ENCODE measurements at regions not wholly inside any gene's neighbourhood (a gene's known extent, or its start where the extent isn't known, plus 50 kb on each side); places are given as distances from the start of the nearest gene placed in this dataset.
"Not testable (repeated sequence)": the region's sequence is repeated elsewhere in the genome, so short reads cannot be mapped to it uniquely, and the experiment has no call there.

DNA sequence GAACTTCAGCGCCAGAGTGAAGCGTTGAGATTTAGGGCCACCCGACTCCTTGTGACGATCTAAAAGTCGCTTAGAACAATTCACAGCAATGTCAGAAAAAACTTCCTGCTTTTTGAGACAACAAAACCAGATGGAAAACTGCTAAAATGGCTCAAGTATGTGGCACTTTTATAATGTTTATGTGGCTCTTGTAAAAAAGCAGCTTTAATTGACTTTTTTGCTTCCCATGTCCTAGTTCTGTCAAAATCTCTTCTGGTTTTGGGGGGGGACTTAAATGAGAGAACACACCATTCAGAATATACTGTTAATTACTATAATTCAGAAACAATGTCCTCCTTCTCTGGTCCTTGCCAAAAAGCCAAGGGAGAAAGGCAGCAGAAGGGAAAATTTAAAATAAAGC is 154.7 kb upstream of the LSM14A start:
- DNase-seq (ENCODE audit: low read depth in 4 of 4, low spot score in 2 of 4): no peak

GRCh38 chr19:34018546-34018945 is 153.8 kb upstream of the LSM14A start:
- no peak for DNase-seq (ENCODE audit: low read depth in 4 of 4, low spot score in 2 of 4)

GRCh38 chr19:34023381-34023780 is 148.9 kb upstream of the LSM14A start:
- DNase-seq (ENCODE audit: low read depth in 4 of 4, low spot score in 2 of 4): no peak

DNA sequence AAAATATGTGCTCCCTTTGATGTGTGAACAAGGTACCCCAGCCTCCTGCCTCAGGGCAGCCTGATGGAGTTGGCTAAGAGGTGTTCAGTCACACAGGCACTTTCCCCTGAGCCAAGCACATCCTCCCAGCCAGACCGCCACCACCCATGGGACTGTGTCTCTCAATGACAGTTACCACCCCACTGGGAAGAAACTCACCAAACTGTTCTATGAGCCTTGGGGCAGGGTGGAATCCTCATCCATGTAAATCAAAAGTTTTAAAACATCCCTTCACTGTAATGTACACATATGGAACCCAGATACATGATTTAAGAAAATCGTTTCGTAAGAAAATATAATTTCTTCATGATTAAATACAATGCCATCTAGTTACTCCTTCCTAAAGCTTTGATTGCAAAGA is 138.4 kb upstream of the LSM14A start:
- no peak for DNase-seq (ENCODE audit: low read depth in 4 of 4, low spot score in 2 of 4)

DNA sequence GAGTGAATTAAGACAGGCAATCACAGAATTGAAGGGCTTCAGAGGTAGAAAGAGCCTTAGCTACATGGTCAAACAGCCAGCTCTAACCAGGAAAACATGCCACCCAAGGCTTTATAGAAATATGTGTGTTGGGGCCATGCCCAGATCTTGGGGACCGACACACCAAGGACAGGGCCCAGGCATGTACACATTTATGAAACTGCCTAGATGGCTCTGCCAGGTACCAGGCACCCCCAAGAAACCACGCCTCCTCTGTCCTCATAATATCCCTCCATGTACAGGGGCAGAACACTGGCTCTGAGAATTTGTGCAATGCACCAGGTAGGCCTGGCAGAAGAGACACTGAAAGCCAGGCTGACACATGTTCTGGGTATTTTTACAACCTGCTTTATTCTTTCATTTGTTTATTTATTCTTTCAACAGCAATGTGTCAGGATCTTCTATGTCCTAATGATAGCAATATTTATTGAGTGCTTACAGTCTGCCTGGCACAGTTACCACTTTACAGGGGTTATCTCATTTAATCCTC is 137.9 kb upstream of the LSM14A start:
- no peak for DNase-seq (ENCODE audit: low read depth in 4 of 4, low spot score in 2 of 4)

- peak in 1 of 4 donors; percentile 20 for DNase-seq (ENCODE audit: low read depth in 4 of 4, low spot score in 2 of 4)
Observed at GRCh38 chr19:34041925-34042521, 130.3 kb upstream of the LSM14A start.

DNA sequence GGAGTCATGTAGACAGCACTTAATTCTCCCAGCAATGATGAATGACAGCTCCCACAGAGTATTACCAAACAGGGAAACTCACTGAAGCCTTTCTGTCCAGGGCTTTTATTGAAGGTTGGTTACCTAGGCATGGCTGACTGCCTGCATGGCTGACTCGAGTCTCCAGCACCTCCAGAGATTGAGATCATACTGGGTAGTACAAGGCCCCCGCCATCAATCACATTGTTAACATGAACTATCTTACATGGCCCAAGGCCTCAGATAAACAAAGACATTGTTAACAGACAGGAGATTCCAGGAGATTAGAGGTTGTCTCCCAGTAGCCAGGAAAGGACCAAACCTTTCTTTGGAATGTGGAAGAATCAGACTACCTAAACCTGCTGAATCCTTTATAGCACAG is 128.3 kb upstream of the LSM14A start:
- DNase-seq (ENCODE audit: low read depth in 4 of 4, low spot score in 2 of 4): no peak

- no peak for DNase-seq (ENCODE audit: low read depth in 4 of 4, low spot score in 2 of 4)
Observed at GRCh38 chr19:34049944-34050343, 122.4 kb upstream of the LSM14A start.

GRCh38 chr19:34050430-34050829 is 121.9 kb upstream of the LSM14A start:
- DNase-seq (ENCODE audit: low read depth in 4 of 4, low spot score in 2 of 4): not testable (repeated sequence)

GRCh38 chr19:34051255-34051654 is 121.0 kb upstream of the LSM14A start:
- no peak for DNase-seq (ENCODE audit: low read depth in 4 of 4, low spot score in 2 of 4)

DNA sequence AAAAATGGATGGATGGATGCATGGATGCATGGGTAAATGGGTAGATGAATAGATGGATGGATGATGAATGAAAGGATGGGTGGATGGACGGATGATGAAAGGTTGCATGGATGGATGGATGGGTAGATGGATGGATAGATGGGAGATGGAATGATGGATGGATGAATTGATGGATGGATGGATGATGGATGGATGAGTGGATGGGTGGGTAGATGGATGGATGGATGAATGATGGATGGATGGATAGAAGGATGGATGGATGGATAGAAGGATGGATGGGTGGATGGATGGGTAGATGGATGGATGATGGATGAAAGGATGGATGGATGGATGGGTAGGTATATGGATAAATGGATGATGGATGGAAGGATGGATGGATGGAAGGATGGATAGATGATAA is 115.1 kb upstream of the LSM14A start:
- no peak for DNase-seq (ENCODE audit: low read depth in 4 of 4, low spot score in 2 of 4)

- no peak for DNase-seq (ENCODE audit: low read depth in 4 of 4, low spot score in 2 of 4)
Observed at GRCh38 chr19:34066007-34066643, 106.2 kb upstream of the LSM14A start.

GRCh38 chr19:34067861-34068271 is 104.4 kb upstream of the LSM14A start:
- DNase-seq (ENCODE audit: low read depth in 4 of 4, low spot score in 2 of 4): no peak

DNA sequence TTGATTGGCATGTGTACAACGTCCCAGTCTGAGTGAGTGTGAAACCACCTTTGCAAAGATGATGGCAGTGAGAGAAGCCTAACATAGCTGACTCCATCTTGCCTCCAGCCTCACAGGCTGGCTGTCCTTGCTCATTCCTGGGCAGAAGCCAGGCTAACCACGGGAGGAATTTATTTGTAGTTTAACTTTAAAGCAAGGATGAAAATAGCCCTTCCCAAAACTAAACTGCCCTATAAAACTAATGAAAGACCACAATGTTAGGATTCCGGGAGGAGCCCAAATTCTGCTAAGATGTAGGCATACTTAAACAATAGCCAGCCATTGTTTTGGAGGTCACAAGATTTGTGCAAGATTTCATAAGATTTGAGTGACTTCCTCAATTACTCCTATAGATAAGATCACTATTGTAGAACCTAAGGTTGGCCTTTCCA is 96.6 kb upstream of the LSM14A start:
- no peak for DNase-seq (ENCODE audit: low read depth in 4 of 4, low spot score in 2 of 4)

DNA sequence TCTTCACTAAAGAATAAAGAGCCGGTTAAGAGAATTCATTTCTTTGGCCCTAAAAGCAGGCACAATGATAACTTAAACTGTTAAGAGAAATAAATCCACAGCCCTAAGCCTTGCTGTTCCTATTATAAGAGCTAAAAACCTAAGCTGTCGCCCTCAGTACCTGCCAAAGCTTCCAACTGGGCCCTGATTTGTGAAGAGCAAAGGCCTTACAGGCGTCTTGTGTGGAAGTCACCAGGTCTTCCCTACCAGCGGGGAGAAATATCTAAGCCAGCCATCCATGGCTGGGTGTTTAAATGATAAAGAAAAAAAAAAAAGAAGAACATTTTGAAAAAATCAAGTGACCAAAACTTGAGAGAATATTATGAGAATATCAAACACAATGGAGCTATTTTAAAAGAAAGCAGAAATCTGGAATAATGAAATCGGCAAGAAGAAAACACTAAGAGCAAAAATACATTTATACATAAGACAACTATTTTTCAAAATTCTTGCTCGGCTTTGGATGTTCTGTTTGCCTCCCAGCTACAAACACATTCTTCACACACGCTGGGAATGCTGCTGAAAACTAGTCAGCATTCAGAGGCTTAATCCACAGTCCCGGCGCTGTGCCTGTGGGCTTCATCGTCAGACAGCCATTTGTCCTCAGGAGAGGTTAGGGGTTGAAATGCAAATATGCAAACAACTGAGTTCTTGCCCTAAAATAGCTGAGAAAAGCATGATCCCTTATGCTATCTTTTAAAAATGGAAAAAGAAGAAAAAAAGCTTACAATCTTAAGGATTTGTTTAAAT is 89.8 kb upstream of the LSM14A start:
- no peak for DNase-seq (ENCODE audit: low read depth in 4 of 4, low spot score in 2 of 4)

- DNase-seq (ENCODE audit: low read depth in 4 of 4, low spot score in 2 of 4): no peak
Observed at GRCh38 chr19:34084396-34085145, 87.7 kb upstream of the LSM14A start.

DNA sequence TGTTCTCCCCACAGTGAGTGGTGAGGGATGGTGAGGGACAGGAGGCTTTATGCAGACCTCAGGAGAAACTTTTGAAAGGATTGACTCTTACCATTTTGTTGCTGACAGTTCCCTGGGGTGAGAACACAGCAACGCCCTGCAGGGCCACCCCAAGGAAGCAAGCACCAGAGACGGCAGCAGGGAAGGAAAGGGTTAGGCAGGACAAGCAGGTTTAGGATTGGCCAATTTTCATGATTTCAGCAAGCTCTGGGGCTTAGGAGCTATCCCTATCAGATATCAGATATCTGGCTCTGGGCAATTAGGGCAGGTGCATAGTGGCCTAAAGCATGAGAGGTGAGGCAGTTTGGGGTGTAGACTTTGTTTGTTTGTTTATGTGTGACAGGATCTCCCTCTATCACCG is 87.0 kb upstream of the LSM14A start:
- DNase-seq (ENCODE audit: low read depth in 4 of 4, low spot score in 2 of 4): no peak

DNA sequence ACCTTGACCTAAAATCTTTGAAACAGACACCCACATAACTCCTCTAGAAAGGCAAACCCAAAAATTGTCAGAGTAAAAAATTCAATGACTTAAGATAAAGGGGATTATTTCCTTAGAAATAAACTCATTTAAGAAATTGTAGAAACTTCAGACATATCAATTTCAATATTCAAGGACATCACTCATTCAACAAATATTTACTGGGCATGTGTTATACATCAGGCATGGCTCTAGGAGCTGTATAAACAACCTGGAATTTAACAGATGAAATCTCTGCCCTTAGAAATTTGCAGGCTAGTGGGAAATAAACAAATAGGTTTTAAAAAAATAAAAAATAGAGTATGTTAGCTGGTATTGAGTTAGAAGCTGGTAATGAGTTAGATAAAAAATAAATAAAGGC is 84.0 kb upstream of the LSM14A start:
- no peak for DNase-seq (ENCODE audit: low read depth in 4 of 4, low spot score in 2 of 4)

DNA sequence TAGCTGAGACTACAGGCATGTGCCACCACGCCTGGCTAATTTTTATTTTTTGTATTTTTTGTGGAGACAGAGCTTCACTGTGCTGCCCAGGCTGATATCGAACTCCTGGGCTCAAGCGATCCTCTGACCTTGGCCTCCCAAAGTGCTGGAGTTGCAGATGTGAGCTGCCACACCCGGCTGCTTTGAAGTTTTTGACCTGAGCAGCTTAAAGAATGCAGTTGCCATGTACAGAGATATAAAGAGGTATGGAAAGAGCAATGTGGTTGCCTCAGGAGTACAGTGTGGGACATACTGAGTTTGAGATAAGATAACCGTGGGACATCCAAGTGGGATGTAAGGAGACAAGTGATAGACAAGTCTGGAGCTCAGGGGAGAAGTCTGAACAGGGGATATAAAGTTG is 82.7 kb upstream of the LSM14A start:
- DNase-seq (ENCODE audit: low read depth in 4 of 4, low spot score in 2 of 4): no peak

DNA sequence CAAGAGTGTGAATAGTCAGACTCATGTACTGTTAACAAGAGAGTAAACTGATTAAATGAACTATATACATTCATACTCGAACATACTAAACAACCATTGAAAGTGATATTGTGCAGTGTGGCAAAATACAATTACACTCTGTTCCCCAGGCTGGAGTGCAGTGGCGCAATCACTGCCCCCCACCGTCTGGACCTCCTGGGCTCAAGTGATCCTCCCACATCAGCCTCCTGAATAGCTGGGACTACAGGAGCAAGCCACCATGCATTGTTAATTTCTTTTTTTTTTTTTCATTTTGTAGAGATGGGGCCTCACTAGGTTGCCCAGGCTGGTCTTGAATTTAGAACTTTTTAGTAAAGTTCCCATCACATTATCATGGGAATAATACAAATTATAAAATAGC is 77.3 kb upstream of the LSM14A start:
- DNase-seq (ENCODE audit: low read depth in 4 of 4, low spot score in 2 of 4): no peak

GRCh38 chr19:34095411-34095810 is 76.9 kb upstream of the LSM14A start:
- not testable (repeated sequence) for DNase-seq (ENCODE audit: low read depth in 4 of 4, low spot score in 2 of 4)

All from left renal cortex interstitium (tissue), 4 donors.